Kidney (tissue), 13 donors: ENCODE measurements at regions not wholly inside any gene's neighbourhood (a gene's known extent, or its start where the extent isn't known, plus 50 kb on each side); places are given as distances from the start of the nearest gene placed in this dataset.
A peak's percentile ranks its signal among the peaks of the same experiment; 100 is the strongest.

Experiments used
- DNase-seq, 5 donors: peaks; one replicate each; pipeline ENCODE4 v3.0.0-alpha.2; 2013 to 2020
- FAIRE-seq: peaks from 2 replicates; lab custom pipeline; 2012; peaks lifted over from hg19 to GRCh38; lab: Jason Lieb, UNC
- H3K27ac ChIP-seq, 2 donors: one replicate each; pipeline ENCODE4 v1.7.0; 2013; ENCODE audit warnings: low read depth in 2 of 2, low read length in 2 of 2, inconsistent platforms in 1 of 2
- H3K27me3 ChIP-seq: one replicate; pipeline ENCODE4 v1.7.1; 2013; ENCODE audit warnings: low read length, inconsistent platforms; ENCODE audit not compliant: control insufficient read depth, insufficient read depth
- H3K36me3 ChIP-seq, 3 donors: one replicate each; pipeline versions ENCODE4 v1.7.0 to v1.7.1; 2013; ENCODE audit warnings: low read length in 3 of 3, control low read depth in 1 of 3, inconsistent platforms in 1 of 3; ENCODE audit not compliant: insufficient read depth in 3 of 3, control insufficient read depth in 2 of 3
- H3K4me1 ChIP-seq, 3 donors: one replicate each; pipeline versions ENCODE4 v1.7.0 to v1.7.1; 2013; ENCODE audit warnings: low read length in 3 of 3, inconsistent platforms in 1 of 3, low read depth in 1 of 3; ENCODE audit not compliant: control insufficient read depth in 2 of 3, insufficient read depth in 2 of 3
- H3K4me3 ChIP-seq, 3 donors: one replicate each; pipeline versions ENCODE4 v1.7.0 to v1.8.1; 2013; ENCODE audit warnings: low read length in 3 of 3, control low read depth in 1 of 3, inconsistent platforms in 1 of 3
- H3K9ac ChIP-seq, 3 donors: one replicate each; pipeline versions ENCODE4 v1.7.0 to v1.7.1; 2013; ENCODE audit warnings: low read length in 3 of 3, control low read depth in 1 of 3, inconsistent platforms in 1 of 3
- H3K9me3 ChIP-seq, 3 donors: one replicate each; pipeline versions ENCODE4 v1.7.0 to v1.7.1; 2013; ENCODE audit warnings: low read length in 3 of 3, control low read depth in 1 of 3, inconsistent platforms in 1 of 3; ENCODE audit not compliant: control insufficient read depth in 2 of 3, insufficient read depth in 1 of 3
- intact Hi-C: fragments of 100-400 bp; cut with DNase I; formaldehyde crosslinking; loops from one replicate; pipeline ENCODE4 v1.11.1; 2022
- TF ChIP-seq, protein P1 (sequence below): IDR thresholded peaks from 3 replicates; pipeline ENCODE4 v1.5.1; 2012; ENCODE audit warnings: mild to moderate bottlenecking, moderate library complexity, borderline replicate concordance; ENCODE audit not compliant: insufficient read depth; ENCODE audit errors: extremely low read depth
- donor health status: control.
- donor health status: control.
- donor health status: control.
- donor health status: control.
- donor health status: control.
- donor health status: DM: yes; HTN: yes; CAD: no.
- donor health status: Normal renal cell carcinoma (clear cell type).

DNA sequence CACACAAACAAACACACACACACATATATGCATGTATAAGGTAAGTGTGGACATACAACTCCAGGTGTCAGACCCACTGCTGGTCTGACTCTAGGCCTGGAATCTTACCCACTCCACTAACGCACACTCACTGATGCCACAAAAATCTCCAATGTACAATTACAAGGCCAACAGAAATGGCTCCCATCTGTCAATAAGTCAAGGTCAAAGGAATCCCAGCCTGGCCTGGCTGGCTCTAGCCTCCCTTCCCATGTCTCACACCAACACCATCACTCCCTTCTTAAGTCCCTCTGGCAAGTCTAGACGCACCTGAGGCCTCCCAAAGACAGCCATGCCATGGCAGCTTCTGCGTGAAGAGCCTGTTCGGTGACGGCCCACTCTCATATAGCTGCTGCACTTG is 99.2 kb upstream of the CDYL2 start:
- Histone ChIP-seq H3K27ac (no peak overlapping the region), H3K9ac (no peak overlapping the region), H3K9me3 (no peaks in the 10 kb centered on the region), H3K36me3 (no peaks in the 10 kb centered on the region), H3K27me3 (no peaks in the 10 kb centered on the region), H3K4me3 (no peak overlapping the region), H3K4me1 (no peaks in the 10 kb centered on the region)
- TF ChIP-seq, protein P1, sequence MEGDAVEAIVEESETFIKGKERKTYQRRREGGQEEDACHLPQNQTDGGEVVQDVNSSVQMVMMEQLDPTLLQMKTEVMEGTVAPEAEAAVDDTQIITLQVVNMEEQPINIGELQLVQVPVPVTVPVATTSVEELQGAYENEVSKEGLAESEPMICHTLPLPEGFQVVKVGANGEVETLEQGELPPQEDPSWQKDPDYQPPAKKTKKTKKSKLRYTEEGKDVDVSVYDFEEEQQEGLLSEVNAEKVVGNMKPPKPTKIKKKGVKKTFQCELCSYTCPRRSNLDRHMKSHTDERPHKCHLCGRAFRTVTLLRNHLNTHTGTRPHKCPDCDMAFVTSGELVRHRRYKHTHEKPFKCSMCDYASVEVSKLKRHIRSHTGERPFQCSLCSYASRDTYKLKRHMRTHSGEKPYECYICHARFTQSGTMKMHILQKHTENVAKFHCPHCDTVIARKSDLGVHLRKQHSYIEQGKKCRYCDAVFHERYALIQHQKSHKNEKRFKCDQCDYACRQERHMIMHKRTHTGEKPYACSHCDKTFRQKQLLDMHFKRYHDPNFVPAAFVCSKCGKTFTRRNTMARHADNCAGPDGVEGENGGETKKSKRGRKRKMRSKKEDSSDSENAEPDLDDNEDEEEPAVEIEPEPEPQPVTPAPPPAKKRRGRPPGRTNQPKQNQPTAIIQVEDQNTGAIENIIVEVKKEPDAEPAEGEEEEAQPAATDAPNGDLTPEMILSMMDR, result no peak
- intact Hi-C loops, result no loop called here
- DNase-seq, result no peak
- FAIRE-seq, result no peak

DNA sequence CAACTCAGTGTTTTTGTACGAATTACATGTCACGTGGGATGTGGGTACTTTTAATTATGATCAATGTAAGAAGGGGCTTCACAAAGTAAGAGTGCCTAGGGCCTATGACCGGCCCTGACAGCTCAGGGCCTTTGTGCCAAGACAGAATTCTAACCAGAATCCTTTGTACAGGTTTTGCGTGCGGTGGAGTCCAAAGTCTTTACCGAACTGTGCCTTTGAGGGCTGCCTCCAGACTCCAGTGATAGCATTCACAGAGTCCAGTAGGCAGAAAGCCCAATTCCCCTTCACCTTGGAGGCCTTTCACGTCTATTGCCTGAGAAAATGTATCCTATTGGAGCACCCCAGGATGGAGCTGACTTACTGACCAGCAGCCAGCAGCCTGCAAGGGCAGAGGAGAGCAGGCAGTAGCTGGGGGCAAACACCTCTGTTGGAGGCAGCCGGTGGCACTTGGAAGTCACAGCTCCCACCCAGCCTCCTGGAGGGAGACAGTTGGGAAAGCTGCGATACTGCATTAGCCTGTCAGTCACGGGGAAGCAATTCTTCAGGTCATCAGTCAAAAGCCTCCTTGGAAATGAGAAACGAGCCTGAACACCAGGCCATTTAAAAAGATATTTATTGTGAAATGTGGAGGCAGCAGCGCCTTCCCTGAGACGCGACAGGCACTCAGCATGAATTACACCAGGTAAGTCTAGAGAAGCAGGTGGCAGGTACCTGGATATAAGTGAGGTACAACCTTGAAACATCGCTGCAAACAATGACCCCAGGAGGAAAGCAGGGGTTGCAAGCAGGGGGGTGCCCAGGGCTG is 98.1 kb upstream of the CDYL2 start:
- FAIRE-seq (no peak), DNase-seq (peak in 1 of 5 donors; percentile 6)
- Histone ChIP-seq H3K27ac (no peak overlapping the region), H3K36me3 (no peaks in the 10 kb centered on the region), H3K27me3 (no peaks in the 10 kb centered on the region), H3K9me3 (no peaks in the 10 kb centered on the region), H3K9ac (no peak overlapping the region), H3K4me3 (no peak overlapping the region), H3K4me1 (no peaks in the 10 kb centered on the region)
- TF ChIP-seq, protein P1, result no peak
- intact Hi-C loops, result no loop called here

DNA sequence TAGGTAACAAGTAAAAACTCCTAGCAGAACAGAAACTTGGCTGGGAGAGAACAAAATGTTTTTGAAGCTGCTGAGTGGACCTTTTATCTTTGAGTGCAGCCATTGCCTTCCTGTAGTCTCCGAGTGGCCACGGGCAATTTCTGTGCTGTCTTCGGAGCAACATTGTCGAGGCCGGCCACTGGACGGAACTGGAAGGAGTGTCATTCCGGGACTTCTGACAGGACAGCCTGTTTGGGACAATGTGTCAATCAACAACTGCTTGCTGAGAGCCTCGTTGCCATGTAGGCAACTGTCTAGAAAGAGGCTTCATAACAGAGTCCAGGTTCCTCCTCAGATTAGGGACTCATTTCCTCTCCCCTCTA is 96.2 kb upstream of the CDYL2 start:
- DNase-seq (no peak), FAIRE-seq (no peak)
- TF ChIP-seq, protein P1, result no peak
- intact Hi-C loops, result no loop called here
- Histone ChIP-seq H3K9me3 (no peaks in the 10 kb centered on the region), H3K27me3 (no peaks in the 10 kb centered on the region), H3K9ac (no peak overlapping the region), H3K36me3 (no peaks in the 10 kb centered on the region), H3K27ac (no peak overlapping the region), H3K4me1 (no peaks in the 10 kb centered on the region), H3K4me3 (no peak overlapping the region)
